BE2C (cell line): ENCODE measurements at regions not wholly inside any gene's neighbourhood (a gene's known extent, or its start where the extent isn't known, plus 50 kb on each side); places are given as distances from the start of the nearest gene placed in this dataset.

Experiments
- DNase-seq: peaks from one replicate; pipeline ENCODE4 v3.0.0-alpha.2; 2020
- H3K27me3 ChIP-seq: fragments of 250-450 bp; sonication (Bioruptor Pico); 2 replicates; pipeline ENCODE4 v1.5.1; 2020; ENCODE audit warnings: mild to moderate bottlenecking
- H3K36me3 ChIP-seq: fragments of 250-450 bp; sonication (Bioruptor Pico); 2 replicates; pipeline ENCODE4 v1.5.1; 2020; ENCODE audit warnings: mild to moderate bottlenecking
- H3K4me1 ChIP-seq: fragments of 250-450 bp; sonication (Bioruptor Pico); 2 replicates; pipeline ENCODE4 v1.5.1; 2020
- H3K4me3 ChIP-seq: 2 replicates; pipeline ENCODE4 v1.5.1; 2011; ENCODE audit warnings: low read depth, low read length
- H3K9me3 ChIP-seq: fragments of 250-450 bp; sonication (Bioruptor Pico); 2 replicates; pipeline ENCODE4 v1.5.1; 2020
- TF ChIP-seq, protein P1 (sequence below): IDR thresholded peaks from 2 replicates; pipeline ENCODE4 v1.5.1; 2012; ENCODE audit warnings: mild to moderate bottlenecking, low read depth, low read length

DNA sequence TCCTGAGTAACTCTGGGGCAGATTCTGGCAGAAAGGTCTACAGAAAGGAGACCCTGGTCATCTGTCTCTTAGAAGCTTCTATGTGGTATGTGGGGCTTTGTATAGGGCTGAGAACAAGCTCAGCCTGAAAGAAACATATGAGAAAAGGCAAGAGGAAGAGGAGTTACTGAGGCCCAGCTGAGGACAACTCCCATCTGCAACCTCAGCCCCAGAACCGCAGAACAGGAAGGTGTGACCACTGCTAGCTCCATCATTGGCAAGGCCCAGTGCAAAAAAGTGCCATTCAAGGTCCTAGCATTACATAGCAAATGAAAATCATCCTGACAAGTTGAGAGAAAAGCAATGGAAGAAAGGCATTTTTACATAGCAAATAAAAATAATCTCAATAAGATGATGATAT is 503.8 kb downstream of the NPHP4 start:
- Histone ChIP-seq H3K36me3 (no peaks in the 10 kb centered on the region), H3K4me3 (no peak overlapping the region), H3K4me1 (no peaks in the 10 kb centered on the region), H3K9me3 (no peaks in the 10 kb centered on the region), H3K27me3 (no peaks in the 10 kb centered on the region)
- DNase-seq = no peak
- TF ChIP-seq, protein P1, sequence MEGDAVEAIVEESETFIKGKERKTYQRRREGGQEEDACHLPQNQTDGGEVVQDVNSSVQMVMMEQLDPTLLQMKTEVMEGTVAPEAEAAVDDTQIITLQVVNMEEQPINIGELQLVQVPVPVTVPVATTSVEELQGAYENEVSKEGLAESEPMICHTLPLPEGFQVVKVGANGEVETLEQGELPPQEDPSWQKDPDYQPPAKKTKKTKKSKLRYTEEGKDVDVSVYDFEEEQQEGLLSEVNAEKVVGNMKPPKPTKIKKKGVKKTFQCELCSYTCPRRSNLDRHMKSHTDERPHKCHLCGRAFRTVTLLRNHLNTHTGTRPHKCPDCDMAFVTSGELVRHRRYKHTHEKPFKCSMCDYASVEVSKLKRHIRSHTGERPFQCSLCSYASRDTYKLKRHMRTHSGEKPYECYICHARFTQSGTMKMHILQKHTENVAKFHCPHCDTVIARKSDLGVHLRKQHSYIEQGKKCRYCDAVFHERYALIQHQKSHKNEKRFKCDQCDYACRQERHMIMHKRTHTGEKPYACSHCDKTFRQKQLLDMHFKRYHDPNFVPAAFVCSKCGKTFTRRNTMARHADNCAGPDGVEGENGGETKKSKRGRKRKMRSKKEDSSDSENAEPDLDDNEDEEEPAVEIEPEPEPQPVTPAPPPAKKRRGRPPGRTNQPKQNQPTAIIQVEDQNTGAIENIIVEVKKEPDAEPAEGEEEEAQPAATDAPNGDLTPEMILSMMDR = no peak

DNA sequence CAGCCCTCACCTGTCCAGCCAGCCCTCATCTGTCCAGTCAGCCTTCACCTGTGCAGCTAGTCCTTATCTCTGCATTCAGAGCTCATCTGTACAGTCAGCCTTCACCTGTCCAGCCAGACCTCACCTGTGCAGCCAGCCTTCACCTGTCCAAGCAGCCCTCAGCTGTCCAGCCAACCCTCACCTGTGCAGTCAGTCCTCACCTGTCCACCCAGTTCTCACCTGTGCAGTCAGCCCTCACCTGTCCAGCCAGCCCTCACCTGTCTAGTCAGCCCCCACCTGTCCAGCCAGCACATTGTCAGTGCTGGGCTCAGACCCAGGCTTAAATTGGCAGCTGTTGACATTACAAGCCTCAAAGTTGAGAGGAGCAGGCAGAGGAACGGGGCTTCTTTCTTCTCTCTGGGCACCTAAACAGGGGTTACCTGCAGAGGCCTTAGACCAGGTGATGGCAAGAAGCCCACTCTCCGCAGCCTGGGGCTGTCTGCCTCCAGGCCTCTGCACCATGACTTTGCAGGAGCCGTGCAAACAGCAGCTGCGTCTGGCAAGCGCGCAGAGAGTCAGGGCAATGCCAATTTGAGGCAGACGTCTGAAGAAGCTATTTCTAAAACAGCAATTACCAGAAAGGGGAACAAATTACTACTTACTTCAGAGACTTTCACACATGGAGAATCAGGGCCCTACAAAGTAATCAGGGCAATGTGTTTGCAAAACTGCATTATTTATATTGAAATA is 506.1 kb downstream of the NPHP4 start:
- Histone ChIP-seq H3K9me3 (no peaks in the 10 kb centered on the region), H3K36me3 (no peaks in the 10 kb centered on the region), H3K4me3 (no peak overlapping the region), H3K4me1 (no peaks in the 10 kb centered on the region), H3K27me3 (no peaks in the 10 kb centered on the region)
- no peak for DNase-seq
- TF ChIP-seq, protein P1 = no peak

DNA sequence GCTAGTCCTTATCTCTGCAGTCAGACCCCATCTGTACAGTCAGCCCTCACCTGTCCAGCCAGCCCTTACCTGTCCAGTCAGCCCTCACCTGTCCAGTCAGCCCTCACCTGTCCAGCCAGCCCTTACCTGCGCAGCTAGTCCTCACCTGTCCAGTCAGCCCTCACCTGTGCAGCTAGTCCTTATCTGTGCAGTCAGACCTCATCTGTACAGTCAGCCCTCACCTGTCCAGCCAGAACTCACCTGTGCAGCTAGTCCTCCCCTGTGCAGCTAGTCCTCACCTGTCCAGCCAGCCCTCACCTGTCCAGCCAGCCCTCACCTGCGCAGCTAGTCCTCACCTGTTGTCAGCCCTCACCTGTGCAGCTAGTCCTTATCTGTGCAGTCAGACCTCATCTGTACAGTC is 506.8 kb downstream of the NPHP4 start:
- DNase-seq = no peak
- Histone ChIP-seq H3K4me1 (no peaks in the 10 kb centered on the region), H3K36me3 (no peaks in the 10 kb centered on the region), H3K27me3 (no peaks in the 10 kb centered on the region), H3K4me3 (no peak overlapping the region), H3K9me3 (no peaks in the 10 kb centered on the region)
- TF ChIP-seq, protein P1 = no peak

DNA sequence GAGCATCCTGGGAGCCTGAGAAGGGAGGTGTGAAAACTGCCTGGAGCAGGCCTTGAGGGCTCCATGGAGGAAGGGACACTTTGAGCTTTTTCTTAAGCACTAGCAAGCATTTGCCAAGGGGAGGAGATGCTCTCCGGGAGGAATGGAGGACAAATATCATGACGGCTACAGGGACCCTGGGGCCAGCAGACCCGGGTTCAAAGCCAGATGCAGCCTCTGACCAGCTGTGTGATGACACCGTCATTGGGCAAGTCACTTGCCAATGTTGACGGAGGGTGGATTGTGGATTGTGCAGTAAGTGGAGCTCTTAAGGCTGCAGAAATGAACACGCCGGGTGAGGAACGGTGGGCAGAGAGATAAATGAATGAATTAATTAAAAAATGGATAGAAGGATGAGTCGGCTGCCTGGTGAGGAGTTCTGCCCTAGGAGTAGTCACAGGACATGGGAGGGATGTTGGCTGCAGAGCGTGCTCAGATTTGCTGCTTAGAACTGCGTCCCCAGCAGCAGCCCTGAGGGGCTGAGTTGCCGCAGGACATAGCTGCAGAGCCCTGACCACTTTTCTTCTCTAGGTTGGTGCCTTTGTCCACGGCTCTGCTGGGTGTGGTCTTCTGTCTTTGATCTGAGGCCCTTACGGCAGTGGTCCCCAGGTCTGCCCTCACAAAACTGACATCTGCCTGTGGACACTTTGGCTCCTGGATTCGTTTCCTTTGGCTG is 507.6 kb downstream of the NPHP4 start:
- H3K4me1 ChIP-seq = no peaks in the 10 kb centered on the region
- DNase-seq = no peak
- H3K36me3 ChIP-seq = no peaks in the 10 kb centered on the region
- H3K27me3 ChIP-seq = no peaks in the 10 kb centered on the region
- H3K9me3 ChIP-seq = no peaks in the 10 kb centered on the region
- no peak overlapping the region for H3K4me3 ChIP-seq
- TF ChIP-seq, protein P1 = no peak

DNA sequence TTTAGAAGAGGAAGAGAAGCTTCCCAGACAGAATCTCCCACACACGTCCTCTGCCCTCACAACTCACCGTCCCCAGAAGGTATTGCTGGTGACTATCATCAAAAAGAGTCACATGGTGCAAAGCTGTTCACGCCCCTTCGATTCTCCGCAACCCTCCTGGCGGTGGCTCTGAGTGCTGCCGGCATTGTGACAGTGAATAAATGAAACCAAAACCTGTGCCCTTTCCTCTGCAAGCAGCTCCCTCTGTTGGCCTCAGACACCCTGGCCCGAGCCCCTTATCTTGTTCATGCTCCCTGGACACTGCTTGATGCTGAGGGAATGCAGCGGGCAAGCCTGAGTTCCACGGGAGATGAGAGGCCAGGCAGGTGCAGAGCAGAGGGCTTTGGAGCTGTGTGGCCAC is 510.3 kb downstream of the NPHP4 start:
- Histone ChIP-seq H3K4me3 (no peak overlapping the region), H3K9me3 (no peaks in the 10 kb centered on the region), H3K27me3 (no peaks in the 10 kb centered on the region), H3K4me1 (no peaks in the 10 kb centered on the region), H3K36me3 (no peaks in the 10 kb centered on the region)
- TF ChIP-seq, protein P1 = peak; percentile 25; the same call in 1 of the 2 replicates
- DNase-seq = no peak

DNA sequence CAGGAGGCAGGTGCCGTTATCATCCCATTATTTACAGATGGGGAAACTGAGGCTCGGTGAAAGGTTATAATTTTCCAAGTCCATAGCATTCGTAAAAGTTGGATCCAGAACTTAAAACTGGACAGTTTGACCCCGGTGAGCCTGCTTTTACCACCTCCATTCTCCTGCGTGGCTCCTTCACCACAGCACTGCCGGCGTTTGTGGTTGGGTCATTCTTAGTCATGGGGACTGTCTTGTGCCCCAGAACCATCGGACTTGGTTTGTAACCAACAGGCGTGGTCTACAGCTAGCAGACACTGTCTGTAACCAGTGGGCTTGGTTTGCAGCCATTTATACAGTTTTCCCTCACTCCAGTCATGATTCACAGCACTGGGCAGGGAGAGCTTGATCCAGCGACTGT is 511.3 kb downstream of the NPHP4 start:
- DNase-seq = no peak
- no peaks in the 10 kb centered on the region for H3K4me1 ChIP-seq
- H3K9me3 ChIP-seq = no peaks in the 10 kb centered on the region
- no peaks in the 10 kb centered on the region for H3K27me3 ChIP-seq
- no peak overlapping the region for H3K4me3 ChIP-seq
- no peaks in the 10 kb centered on the region for H3K36me3 ChIP-seq
- TF ChIP-seq, protein P1 = no peak
